ENCODE measurements at regions not wholly inside any gene's neighbourhood (a gene's known extent, or its start where the extent isn't known, plus 50 kb on each side); places are given as distances from the start of the nearest gene placed in this dataset.

DNA sequence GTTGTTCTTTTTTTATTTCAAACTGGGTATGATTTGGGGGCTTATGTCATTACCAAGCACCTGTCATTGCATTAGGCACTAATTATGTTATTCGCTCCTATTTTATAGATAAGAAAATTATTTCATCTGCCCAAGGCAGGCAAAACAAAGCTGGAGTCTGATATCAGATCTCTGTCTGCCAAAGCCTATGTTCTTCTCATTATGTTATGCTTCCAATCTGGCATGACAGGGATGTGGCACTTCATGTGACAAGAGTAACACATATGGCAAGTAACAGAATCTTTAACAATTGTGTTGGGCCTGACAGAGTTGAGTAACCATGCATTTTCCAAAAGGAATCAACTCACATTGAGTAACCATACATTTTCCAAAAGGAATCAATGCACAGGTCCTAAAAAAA lies 61.2 kb upstream of the TOM1L1 start:
- no peak overlapping the region for H2AFZ ChIP-seq (ENCODE audit: insufficient read depth, low read depth, low read length, poor library complexity, severe bottlenecking)
- no peak overlapping the region for H3K4me2 ChIP-seq (replicated peaks; ENCODE audit: low read depth, low read length, poor library complexity, severe bottlenecking)
- H3K27ac ChIP-seq (ENCODE audit: low read length in 2 of 2): no peak overlapping the region
- CTCF ChIA-PET: no interaction called here
- DNase-seq (no peak), ATAC-seq (ENCODE audit: low read depth) (no peak)
- POLR2A ChIA-PET: no interaction called here
- no peaks in the 10 kb centered on the region for H3K27me3 ChIP-seq (replicated peaks in 1 of 4; ENCODE audit: control extremely low read depth in 1 of 4, control insufficient read depth in 3 of 4, insufficient read depth in 4 of 4, low read length in 3 of 4)
- H3K36me3 ChIP-seq (replicated peaks in 1 of 2; ENCODE audit: control extremely low read depth in 1 of 2, control insufficient read depth in 1 of 2, extremely low read depth in 1 of 2, insufficient read depth in 2 of 2, low read length in 1 of 2): no peaks in the 10 kb centered on the region
- H3K9me3 ChIP-seq (ENCODE audit: control extremely low read depth in 1 of 3, control insufficient read depth in 2 of 3, insufficient read depth in 1 of 3, low read length in 2 of 3): peaks cover 0 to 16% (median 0%) of the 10 kb centered on the region in 3 donors
- no peak overlapping the region for H3K9ac ChIP-seq (ENCODE audit: low read length)
- H4K20me1 ChIP-seq (ENCODE audit: control insufficient read depth, insufficient read depth, low read length, poor library complexity, severe bottlenecking): no peaks in the 10 kb centered on the region
- intact Hi-C loops (cut with micrococcal nuclease): no loop called here
- H3K79me2 ChIP-seq (ENCODE audit: control insufficient read depth, insufficient read depth, low read length): no peaks in the 10 kb centered on the region
- no peak for TF ChIP-seq EZH2 (IDR thresholded peaks at IDR 0.05; ENCODE audit: borderline replicate concordance, insufficient read depth, low read depth, low read length, poor library complexity, severe bottlenecking)
- TF ChIP-seq CTCF (IDR thresholded peaks at IDR 0.05): no peak
- no peaks in the 10 kb centered on the region for H3K4me1 Mint-ChIP-seq
- WGBS (ENCODE audit: insufficient coverage): no CpG with 5 or more reads among the region's 1 CpG
- no peaks in the 10 kb centered on the region for H3K27me3 Mint-ChIP-seq
- H3K4me3 ChIP-seq (ENCODE audit: control extremely low read depth in 1 of 5, extremely low read depth in 1 of 5, insufficient read depth in 1 of 5, low read depth in 2 of 5, low read length in 4 of 5): no peak overlapping the region
- no peak overlapping the region for H3K4me3 Mint-ChIP-seq
- no peaks in the 10 kb centered on the region for H3K9me3 Mint-ChIP-seq (ENCODE audit: insufficient read depth)
- no peaks in the 10 kb centered on the region for H3K4me1 ChIP-seq (ENCODE audit: control insufficient read depth in 2 of 2, insufficient read depth in 2 of 2, low read length in 2 of 2)
- H3K27ac Mint-ChIP-seq: no peak overlapping the region

- intact Hi-C loops (cut with micrococcal nuclease): no loop called here
- Mint-ChIP-seq H3K9me3 (ENCODE audit: insufficient read depth) (no peaks in the 10 kb centered on the region), H3K27me3 (no peaks in the 10 kb centered on the region), H3K4me3 (no peak overlapping the region), H3K4me1 (no peaks in the 10 kb centered on the region), H3K27ac (no peak overlapping the region)
- Histone ChIP-seq H3K4me1 (ENCODE audit: control insufficient read depth in 2 of 2, insufficient read depth in 2 of 2, low read length in 2 of 2) (no peaks in the 10 kb centered on the region), H4K20me1 (ENCODE audit: control insufficient read depth, insufficient read depth, low read length, poor library complexity, severe bottlenecking) (no peaks in the 10 kb centered on the region), H2AFZ (ENCODE audit: insufficient read depth, low read depth, low read length, poor library complexity, severe bottlenecking) (no peak overlapping the region), H3K27ac (ENCODE audit: low read length in 2 of 2) (no peak overlapping the region), H3K9me3 (ENCODE audit: control extremely low read depth in 1 of 3, control insufficient read depth in 2 of 3, insufficient read depth in 1 of 3, low read length in 2 of 3) (peaks cover 0 to 13% (median 0%) of the 10 kb centered on the region in 3 donors), H3K36me3 (replicated peaks in 1 of 2; ENCODE audit: control extremely low read depth in 1 of 2, control insufficient read depth in 1 of 2, extremely low read depth in 1 of 2, insufficient read depth in 2 of 2, low read length in 1 of 2) (no peaks in the 10 kb centered on the region), H3K79me2 (ENCODE audit: control insufficient read depth, insufficient read depth, low read length) (no peaks in the 10 kb centered on the region), H3K4me2 (replicated peaks; ENCODE audit: low read depth, low read length, poor library complexity, severe bottlenecking) (no peak overlapping the region), H3K27me3 (replicated peaks in 1 of 4; ENCODE audit: control extremely low read depth in 1 of 4, control insufficient read depth in 3 of 4, insufficient read depth in 4 of 4, low read length in 3 of 4) (no peaks in the 10 kb centered on the region), H3K9ac (ENCODE audit: low read length) (no peak overlapping the region), H3K4me3 (ENCODE audit: control extremely low read depth in 1 of 5, extremely low read depth in 1 of 5, insufficient read depth in 1 of 5, low read depth in 2 of 5, low read length in 4 of 5) (no peak overlapping the region)
- ATAC-seq (ENCODE audit: low read depth) (no peak), DNase-seq (no peak)
- WGBS (ENCODE audit: insufficient coverage): 60% methylated on average over 1 of the region's 4 CpGs
- ChIA-PET POLR2A (no interaction called here), CTCF (no interaction called here)
- TF ChIP-seq EZH2 (IDR thresholded peaks at IDR 0.05; ENCODE audit: borderline replicate concordance, insufficient read depth, low read depth, low read length, poor library complexity, severe bottlenecking) (no peak), CTCF (IDR thresholded peaks at IDR 0.05) (no peak)
Observed at GRCh38 chr17:54840885-54841591, 59.6 kb upstream of the TOM1L1 start.
